ENCODE measurements at regions not wholly inside any gene's neighbourhood (a gene's known extent, or its start where the extent isn't known, plus 50 kb on each side); places are given as distances from the start of the nearest gene placed in this dataset.
"Not testable (repeated sequence)": the region's sequence is repeated elsewhere in the genome, so short reads cannot be mapped to it uniquely, and the experiment has no call there.

- DNase-seq, result no peak
Observed at GRCh38 chr5:167921796-167922195, 369.6 kb upstream of the WWC1 start.

DNA sequence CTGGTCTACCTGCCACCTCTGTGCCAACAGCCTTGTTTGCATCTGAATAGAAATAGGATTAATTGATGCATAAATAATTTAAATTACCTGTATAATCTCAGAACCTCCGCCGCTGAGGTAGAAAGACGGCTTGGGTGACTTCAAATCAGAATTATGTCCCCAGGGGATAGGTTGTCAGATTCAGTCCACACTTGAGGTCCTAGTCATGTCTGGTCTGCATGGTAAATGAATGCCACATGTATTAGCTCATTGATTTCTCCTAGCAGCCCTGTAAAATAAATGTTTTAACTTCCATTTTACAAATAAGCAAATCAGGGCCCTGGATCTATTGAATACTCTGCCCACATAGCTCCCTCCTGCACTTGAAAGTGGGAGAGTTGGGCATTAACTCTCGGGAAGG is 368.0 kb upstream of the WWC1 start:
- DNase-seq, result no peak

GRCh38 chr5:167929841-167930240 is 361.6 kb upstream of the WWC1 start:
- DNase-seq, result no peak

GRCh38 chr5:167934551-167934971 is 356.9 kb upstream of the WWC1 start:
- no peak for DNase-seq

DNA sequence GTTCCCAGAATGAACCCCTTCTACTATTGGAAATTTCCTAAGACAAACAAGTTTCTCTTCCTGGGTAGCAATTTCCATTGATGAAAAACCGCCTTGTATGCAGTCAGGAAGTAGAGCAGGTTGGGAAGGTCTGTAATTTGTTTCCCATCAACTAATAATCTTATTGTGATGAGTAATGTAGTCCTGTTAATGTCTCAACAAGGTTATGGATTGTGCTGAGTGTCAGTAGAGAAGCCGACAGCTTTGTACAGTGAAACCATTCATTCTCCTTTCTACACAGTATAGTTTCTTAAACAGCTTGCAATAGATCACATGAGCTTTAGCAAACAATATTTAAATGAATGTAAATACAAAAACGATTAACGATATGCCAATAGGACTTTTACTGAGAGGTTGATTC is 355.4 kb upstream of the WWC1 start:
- DNase-seq, result no peak

DNA sequence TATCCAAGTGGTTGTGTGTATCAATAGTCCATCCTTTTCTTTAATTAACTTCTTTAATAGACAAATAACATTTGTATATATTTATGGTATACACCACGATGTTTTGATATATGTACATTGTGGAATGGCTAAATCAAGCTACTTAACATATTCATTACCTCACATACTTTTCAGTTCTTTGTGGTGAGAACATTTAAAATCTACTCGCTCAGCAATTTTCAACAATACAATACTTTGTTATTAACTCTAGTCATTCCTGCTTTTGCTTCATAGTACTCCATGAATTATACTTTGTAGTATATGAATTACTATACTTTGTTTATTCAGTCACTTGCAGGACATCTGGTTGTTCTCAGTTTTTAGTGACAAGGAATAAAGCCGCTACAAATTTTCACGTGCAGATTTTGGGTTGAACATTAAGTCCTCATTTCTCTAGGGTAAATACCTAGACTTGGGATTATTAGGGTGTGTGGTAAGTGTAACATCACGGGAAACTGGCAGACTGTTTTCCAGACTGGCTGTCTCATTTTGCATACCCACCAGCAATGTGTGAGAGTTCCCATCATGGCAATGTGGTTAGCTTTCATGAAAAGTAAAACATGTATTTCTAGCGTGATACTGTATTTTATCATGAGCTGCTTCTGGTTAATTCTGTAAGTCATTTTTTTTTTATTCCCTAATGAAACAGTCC is 354.4 kb upstream of the WWC1 start:
- DNase-seq, result no peak

GRCh38 chr5:167937635-167937998 is 353.8 kb upstream of the WWC1 start:
- no peak for DNase-seq

DNA sequence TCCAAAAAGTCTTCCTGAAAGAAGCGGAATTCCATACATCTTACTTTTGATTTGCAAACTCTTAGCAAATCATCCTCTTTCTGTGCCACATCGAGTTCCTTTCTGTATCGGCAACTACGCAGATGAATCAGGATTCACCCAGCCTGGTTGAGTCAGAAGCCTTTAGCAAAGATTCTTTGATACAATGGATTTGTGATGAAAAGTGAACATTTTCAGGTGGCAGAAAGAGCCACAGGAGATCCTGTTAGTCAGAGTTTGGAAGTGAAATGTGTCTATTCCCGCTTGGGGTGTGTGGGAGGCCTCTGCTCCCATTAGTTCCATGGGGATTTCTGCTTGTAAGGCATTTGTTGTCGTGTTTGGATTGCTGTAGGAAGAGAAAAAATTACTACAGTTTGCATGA is 351.8 kb upstream of the WWC1 start:
- no peak for DNase-seq

DNA sequence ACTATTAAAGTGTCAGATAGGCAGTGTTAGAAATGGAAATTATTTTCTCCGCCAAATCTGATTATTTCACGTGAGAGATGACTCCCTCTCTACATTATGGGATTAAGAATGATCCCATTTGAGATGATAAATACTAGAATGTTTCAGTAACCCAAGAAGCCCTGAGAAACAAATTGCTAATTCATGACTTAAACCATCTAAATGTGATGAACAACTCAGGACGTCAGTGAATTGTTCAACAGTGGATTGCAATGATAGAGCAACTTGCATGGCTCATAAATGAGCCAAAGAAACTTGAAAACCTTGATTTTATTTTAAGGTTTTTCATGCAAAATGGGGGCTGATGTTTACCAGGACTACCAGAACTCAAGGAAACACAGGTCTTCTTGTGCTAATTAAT is 350.5 kb upstream of the WWC1 start:
- DNase-seq, result no peak

GRCh38 chr5:167941556-167941955 is 349.9 kb upstream of the WWC1 start:
- not testable (repeated sequence) for DNase-seq

- DNase-seq, result no peak
Observed at GRCh38 chr5:167943343-167943742, 348.1 kb upstream of the WWC1 start.

- no peak for DNase-seq
Observed at GRCh38 chr5:167944121-167944852, 347.2 kb upstream of the WWC1 start.

DNA sequence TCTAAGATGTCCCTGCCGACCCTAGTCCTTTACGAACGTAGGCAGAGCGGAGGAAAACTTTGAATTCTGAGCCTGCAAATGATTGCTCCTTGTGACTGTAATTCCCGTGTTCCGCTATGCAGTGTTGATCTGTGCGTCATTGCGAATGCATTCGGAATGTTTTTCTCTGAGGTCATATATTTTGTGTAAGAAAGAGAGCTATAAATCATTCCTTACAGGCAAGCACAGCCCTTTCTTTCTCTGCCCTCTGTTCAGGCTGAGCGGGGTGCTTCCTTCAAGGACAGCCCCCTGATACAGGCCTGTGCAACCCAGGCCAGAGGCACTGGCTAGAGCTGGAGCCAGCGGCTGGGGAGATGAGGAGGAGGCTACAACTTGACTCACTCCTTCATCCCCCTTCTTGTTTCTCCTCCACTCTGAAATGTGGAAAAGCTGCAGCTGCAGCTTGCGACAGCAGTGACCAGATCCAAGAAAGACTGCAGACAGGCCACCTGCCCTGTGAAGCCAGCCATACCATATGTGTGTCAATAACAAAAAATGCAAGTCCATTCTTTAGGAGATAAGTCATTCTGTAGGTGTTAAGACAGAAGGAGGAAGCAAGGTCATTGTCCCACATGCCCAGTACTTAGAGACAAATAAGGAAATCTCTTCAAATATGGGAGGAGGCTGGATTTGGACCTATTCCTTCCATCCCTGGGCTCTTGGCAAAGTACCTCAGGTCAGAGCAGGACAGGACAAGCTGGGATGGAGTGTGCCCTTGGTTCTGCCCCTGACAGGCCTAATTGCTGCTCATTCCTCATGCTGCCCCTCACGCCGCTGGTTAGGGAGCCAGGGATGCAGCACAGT is 345.7 kb upstream of the WWC1 start:
- peak; percentile 62 for DNase-seq

DNA sequence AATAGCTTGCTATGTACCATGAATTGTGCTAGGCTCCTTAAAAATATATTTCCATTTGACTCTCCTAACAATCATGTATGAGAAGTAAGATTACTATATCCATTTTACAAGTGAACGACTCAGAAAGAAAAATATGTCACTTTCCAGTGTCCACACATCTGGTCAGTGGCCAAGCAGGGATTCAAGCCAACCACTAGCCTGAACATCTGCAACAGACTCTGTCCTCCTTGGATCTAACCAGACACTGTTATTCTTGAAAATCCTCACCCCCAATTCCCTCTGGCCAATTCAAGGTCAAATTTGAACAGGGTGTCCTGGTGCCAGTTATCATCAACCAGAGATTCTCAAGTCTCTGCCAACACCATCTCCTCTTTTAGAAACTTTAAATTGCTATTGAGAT is 344.1 kb upstream of the WWC1 start:
- no peak for DNase-seq

GRCh38 chr5:167948251-167948650 is 343.2 kb upstream of the WWC1 start:
- DNase-seq, result no peak

GRCh38 chr5:167949435-167949834 is 342.0 kb upstream of the WWC1 start:
- no peak for DNase-seq

- no peak for DNase-seq
Observed at GRCh38 chr5:167950126-167950721, 341.2 kb upstream of the WWC1 start.

GRCh38 chr5:167951116-167951515 is 340.3 kb upstream of the WWC1 start:
- no peak for DNase-seq

DNA sequence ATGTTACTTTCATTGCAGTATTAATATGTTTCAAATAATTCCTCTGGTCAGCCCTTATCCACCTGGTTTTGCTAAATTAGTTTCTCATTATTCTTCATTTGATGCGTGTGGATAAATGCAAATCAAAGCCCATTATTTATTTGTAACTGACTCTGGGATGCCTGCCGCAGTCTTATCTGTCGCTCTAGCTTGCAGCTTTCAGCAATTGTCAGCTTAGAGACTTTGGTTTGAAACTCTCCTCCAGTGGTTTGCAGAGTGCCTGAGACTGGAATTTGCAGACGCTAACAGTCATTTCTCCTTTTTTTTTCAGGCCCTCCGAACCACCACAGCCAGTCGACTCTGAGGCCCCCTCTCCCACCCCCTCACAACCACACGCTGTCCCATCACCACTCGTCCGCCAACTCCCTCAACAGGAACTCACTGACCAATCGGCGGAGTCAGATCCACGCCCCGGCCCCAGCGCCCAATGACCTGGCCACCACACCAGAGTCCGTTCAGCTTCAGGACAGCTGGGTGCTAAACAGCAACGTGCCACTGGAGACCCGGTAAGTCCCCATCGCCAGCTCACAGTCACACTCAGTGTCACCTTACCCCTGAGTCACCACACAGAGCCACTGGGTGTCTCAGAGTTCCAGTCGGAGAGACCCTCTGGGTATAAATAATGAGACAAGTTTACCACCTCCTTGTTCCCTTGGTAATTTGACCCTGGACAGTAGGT is 339.0 kb upstream of the WWC1 start:
- DNase-seq, result no peak

GRCh38 chr5:167953151-167953798 is 338.2 kb upstream of the WWC1 start:
- no peak for DNase-seq

DNA sequence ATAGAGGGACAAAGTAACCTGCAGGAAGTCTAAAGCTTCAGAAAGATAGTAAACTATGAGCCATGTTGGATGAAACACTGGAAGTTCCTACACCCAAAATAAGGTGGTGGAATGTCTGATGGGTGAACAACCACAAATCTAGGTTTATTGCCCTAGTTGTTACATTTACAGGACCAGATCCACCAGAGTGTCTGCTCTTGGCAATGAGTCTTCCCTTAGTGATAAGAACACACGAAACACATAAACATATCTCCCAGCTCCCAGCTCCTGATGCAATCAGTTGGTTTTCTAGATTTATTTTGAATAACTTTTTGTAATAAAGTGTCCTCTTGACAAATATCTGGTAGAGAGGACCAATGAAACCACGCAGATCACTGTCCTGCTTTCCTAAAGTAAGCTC is 329.7 kb upstream of the WWC1 start:
- DNase-seq, result no peak

DNA sequence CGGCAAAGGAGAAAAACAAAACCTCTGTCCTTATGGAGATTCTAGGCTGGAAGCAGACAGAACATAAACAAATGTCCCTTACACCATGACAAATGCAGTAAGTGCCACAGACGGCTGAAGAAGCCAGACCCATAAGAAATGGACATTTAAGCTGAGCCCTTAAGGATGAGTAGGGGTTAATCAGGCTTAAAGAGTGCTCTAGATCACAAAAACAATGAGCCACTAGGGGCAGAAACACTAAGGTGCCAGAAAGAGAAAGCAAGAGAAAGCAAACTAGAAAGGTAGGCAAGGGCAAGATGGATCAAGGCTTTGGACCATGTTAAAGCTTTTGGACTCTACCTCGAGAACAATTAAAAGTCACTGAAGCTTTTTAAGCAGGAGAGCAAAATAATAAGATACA is 326.9 kb upstream of the WWC1 start:
- DNase-seq, result no peak
